ENCODE measurements at regions not wholly inside any gene's neighbourhood (a gene's known extent, or its start where the extent isn't known, plus 50 kb on each side); places are given as distances from the start of the nearest gene placed in this dataset.

DNA sequence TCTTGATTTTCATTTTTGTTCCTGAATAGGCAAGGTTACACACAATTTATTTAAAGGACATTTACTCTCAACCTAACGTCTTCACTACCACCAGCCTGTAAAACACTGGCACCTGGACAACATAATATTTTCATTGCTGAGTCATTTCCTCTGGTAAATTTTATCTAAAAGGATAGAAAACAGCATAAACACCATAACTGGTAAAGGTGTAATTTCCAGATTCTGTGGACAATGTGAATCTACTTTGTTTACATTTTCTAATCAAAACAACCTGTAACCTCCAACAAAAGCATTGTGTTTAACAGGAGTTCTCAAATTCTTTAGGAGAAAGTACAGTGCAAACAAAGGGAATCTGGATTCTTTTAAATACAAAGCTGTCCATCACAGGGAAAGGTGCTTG, 472.0 kb upstream of the AKR1E2 start:
- ChIA-PET POLR2A (no interaction called here), CTCF (interaction anchor here (1.3 kb wide), 1 partner anchor 11 kb away, joined by 3 read pairs; no protein-coding TSS in a partner anchor)
- TF ChIP-seq, protein P1, sequence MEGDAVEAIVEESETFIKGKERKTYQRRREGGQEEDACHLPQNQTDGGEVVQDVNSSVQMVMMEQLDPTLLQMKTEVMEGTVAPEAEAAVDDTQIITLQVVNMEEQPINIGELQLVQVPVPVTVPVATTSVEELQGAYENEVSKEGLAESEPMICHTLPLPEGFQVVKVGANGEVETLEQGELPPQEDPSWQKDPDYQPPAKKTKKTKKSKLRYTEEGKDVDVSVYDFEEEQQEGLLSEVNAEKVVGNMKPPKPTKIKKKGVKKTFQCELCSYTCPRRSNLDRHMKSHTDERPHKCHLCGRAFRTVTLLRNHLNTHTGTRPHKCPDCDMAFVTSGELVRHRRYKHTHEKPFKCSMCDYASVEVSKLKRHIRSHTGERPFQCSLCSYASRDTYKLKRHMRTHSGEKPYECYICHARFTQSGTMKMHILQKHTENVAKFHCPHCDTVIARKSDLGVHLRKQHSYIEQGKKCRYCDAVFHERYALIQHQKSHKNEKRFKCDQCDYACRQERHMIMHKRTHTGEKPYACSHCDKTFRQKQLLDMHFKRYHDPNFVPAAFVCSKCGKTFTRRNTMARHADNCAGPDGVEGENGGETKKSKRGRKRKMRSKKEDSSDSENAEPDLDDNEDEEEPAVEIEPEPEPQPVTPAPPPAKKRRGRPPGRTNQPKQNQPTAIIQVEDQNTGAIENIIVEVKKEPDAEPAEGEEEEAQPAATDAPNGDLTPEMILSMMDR (IDR thresholded peaks at IDR 0.05; ENCODE audit: control extremely low read depth, extremely low read depth, low read depth, missing control alignments) = no peak
- DNase-seq (ENCODE audit: extremely low spot score) = no peak

- TF ChIP-seq, protein P1 (IDR thresholded peaks at IDR 0.05; ENCODE audit: control extremely low read depth, extremely low read depth, low read depth, missing control alignments) = no peak
- POLR2A ChIA-PET = no interaction called here
- CTCF ChIA-PET = interaction anchor here (1.8 kb wide), 1 partner anchor 15 kb away, joined by 4 read pairs; no protein-coding TSS in a partner anchor
- no peak for DNase-seq (ENCODE audit: extremely low spot score)
Observed at GRCh38 chr10:4353059-4353655, 472.9 kb upstream of the AKR1E2 start.

DNA sequence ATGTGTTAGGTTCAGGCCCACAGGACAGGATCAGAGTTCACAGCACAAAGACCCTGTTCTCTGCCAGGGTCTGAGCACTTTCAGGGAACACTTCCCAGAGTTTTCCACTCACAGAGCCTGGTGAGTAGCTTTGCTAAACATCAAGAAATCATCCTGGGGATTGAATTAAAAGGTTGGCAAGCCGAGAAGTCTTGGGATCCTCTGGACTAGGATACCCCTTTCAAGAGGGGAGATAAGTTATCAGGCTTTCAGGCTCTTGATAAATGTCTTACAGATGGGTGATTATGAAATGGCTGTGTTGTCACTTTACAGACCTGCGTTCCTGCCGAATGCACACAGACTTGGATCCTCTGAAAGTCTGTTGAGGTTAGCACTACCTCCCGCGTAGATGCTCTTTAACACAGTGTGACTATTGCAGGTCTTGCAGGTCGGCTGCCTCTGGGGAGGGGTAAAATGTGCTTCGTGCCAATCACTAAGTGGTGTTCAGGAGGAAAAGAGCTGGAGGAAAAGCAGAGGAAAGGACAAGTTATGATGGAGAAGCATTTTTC, 473.5 kb upstream of the AKR1E2 start:
- TF ChIP-seq, protein P1 (IDR thresholded peaks at IDR 0.05; ENCODE audit: control extremely low read depth, extremely low read depth, low read depth, missing control alignments) = no peak
- ChIA-PET CTCF (interaction anchor here (1.4 to 1.8 kb wide), 2 partner anchors 9 to 14 kb away, joined by 3 to 4 read pairs; no protein-coding TSS in a partner anchor), POLR2A (no interaction called here)
- no peak for DNase-seq (ENCODE audit: extremely low spot score)

DNA sequence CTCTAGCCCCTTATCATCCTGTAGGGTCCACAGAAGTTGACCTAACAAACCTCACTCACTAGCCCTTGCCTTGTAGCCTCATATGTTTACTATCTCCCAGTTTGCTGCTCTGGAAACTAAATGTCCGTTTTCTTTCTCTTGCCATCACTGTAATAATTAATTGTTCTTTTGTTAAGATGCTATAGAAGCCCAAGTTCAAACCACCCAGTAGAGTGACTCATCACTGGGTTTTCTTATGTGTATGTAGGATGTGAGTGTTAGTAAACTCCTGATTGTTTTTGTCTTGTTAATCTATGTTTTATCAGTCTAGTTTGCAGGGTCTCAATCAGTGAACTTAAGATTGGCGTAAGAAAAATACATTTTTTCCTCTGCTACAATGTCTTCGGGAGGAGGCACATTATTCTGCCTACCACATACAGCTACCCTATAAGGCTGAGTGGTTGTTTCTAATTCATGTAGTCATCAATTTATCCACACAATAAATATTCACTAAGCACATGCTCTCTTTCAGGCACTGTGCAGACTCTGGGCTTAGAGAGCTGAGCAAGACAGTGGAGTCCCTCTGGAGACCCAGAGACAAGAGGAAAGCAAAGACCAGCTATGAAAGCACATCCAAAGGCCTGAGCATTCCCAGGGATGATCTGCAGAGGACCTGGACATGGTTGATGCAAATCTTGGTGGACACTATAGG, 474.1 kb upstream of the AKR1E2 start:
- DNase-seq (ENCODE audit: extremely low spot score) = no peak
- ChIA-PET POLR2A (no interaction called here), CTCF (interaction anchor here (1.4 to 1.8 kb wide), 2 partner anchors 10 to 13 kb away, joined by 3 to 4 read pairs; no protein-coding TSS in a partner anchor)
- TF ChIP-seq, protein P1 (IDR thresholded peaks at IDR 0.05; ENCODE audit: control extremely low read depth, extremely low read depth, low read depth, missing control alignments) = no peak

GRCh38 chr10:4347397-4347796, 478.6 kb upstream of the AKR1E2 start:
- POLR2A ChIA-PET = no interaction called here
- no peak for DNase-seq (ENCODE audit: extremely low spot score)
- TF ChIP-seq, protein P1 (IDR thresholded peaks at IDR 0.05; ENCODE audit: control extremely low read depth, extremely low read depth, low read depth, missing control alignments) = no peak
- CTCF ChIA-PET = no interaction called here

GRCh38 chr10:4345877-4346646, 479.9 kb upstream of the AKR1E2 start:
- ChIA-PET CTCF (no interaction called here), POLR2A (no interaction called here)
- TF ChIP-seq, protein P1 (IDR thresholded peaks at IDR 0.05; ENCODE audit: control extremely low read depth, extremely low read depth, low read depth, missing control alignments) = no peak
- DNase-seq (ENCODE audit: extremely low spot score) = no peak

Measured in GM10248 (cell line).